ENCODE measurements at regions not wholly inside any gene's neighbourhood (a gene's known extent, or its start where the extent isn't known, plus 50 kb on each side); places are given as distances from the start of the nearest gene placed in this dataset.

- no peak for DNase-seq (ENCODE audit: extremely low read depth, low read depth)
- no peak overlapping the region for H3K4me3 ChIP-seq (replicated peaks; ENCODE audit: low read depth, low read length)
- no peak for TF ChIP-seq CTCF (IDR thresholded peaks at IDR 0.05; ENCODE audit: low read depth, low read length, missing control alignments)
Observed at GRCh38 chr3:56971816-56972215, 88.6 kb upstream of the SPATA12 start.

GRCh38 chr3:56971261-56971660, 89.2 kb upstream of the SPATA12 start:
- TF ChIP-seq CTCF (IDR thresholded peaks at IDR 0.05; ENCODE audit: low read depth, low read length, missing control alignments): no peak
- no peak for DNase-seq (ENCODE audit: extremely low read depth, low read depth)
- no peak overlapping the region for H3K4me3 ChIP-seq (replicated peaks; ENCODE audit: low read depth, low read length)

- H3K4me3 ChIP-seq (replicated peaks; ENCODE audit: low read depth, low read length): no peak overlapping the region
- TF ChIP-seq CTCF (IDR thresholded peaks at IDR 0.05; ENCODE audit: low read depth, low read length, missing control alignments): no peak
- DNase-seq (ENCODE audit: extremely low read depth, low read depth): no peak
Observed at GRCh38 chr3:56970461-56970879, 90.0 kb upstream of the SPATA12 start.

- no peak for TF ChIP-seq CTCF (IDR thresholded peaks at IDR 0.05; ENCODE audit: low read depth, low read length, missing control alignments)
- DNase-seq (ENCODE audit: extremely low read depth, low read depth): no peak
- H3K4me3 ChIP-seq (replicated peaks; ENCODE audit: low read depth, low read length): no peak overlapping the region
Observed at GRCh38 chr3:56969851-56970250, 90.6 kb upstream of the SPATA12 start.

GRCh38 chr3:56966509-56966908, 94.0 kb upstream of the SPATA12 start:
- H3K4me3 ChIP-seq (replicated peaks; ENCODE audit: low read depth, low read length): no peak overlapping the region
- DNase-seq (ENCODE audit: extremely low read depth, low read depth): no peak
- no peak for TF ChIP-seq CTCF (IDR thresholded peaks at IDR 0.05; ENCODE audit: low read depth, low read length, missing control alignments)

GRCh38 chr3:56966104-56966503, 94.4 kb upstream of the SPATA12 start:
- no peak overlapping the region for H3K4me3 ChIP-seq (replicated peaks; ENCODE audit: low read depth, low read length)
- DNase-seq (ENCODE audit: extremely low read depth, low read depth): no peak
- no peak for TF ChIP-seq CTCF (IDR thresholded peaks at IDR 0.05; ENCODE audit: low read depth, low read length, missing control alignments)

- H3K4me3 ChIP-seq (replicated peaks; ENCODE audit: low read depth, low read length): no peak overlapping the region
- TF ChIP-seq CTCF (IDR thresholded peaks at IDR 0.05; ENCODE audit: low read depth, low read length, missing control alignments): no peak
- no peak for DNase-seq (ENCODE audit: extremely low read depth, low read depth)
Observed at GRCh38 chr3:56962922-56963321, 97.5 kb upstream of the SPATA12 start.
